IMR-90 (cell line): ENCODE measurements at regions not wholly inside any gene's neighbourhood (a gene's known extent, or its start where the extent isn't known, plus 50 kb on each side); places are given as distances from the start of the nearest gene placed in this dataset.

Source experiments
- CTCF ChIP-seq: conservative IDR thresholded peaks from 2 replicates; pipeline ENCODE4 v1.5.1; 2012; ENCODE audit warnings: mild to moderate bottlenecking, low read depth, low read length, improper control_type of control experiment
- POLR2A ChIP-seq: IDR thresholded peaks from 2 replicates; pipeline ENCODE4 v1.6.1; 2012; ENCODE audit warnings: mild to moderate bottlenecking, low read depth, low read length
- RCOR1 ChIP-seq: IDR thresholded peaks from 2 replicates; pipeline ENCODE4 v1.6.1; 2012; ENCODE audit warnings: mild to moderate bottlenecking, low read length, improper control_type of control experiment; ENCODE audit not compliant: insufficient replicate concordance
- RFX5 ChIP-seq: IDR thresholded peaks from 2 replicates; pipeline ENCODE4 v1.8.0; 2012; ENCODE audit warnings: low read depth, mild to moderate bottlenecking, low read length, moderate library complexity
- SMC3 ChIP-seq: fragments of 150-350 bp; IDR thresholded peaks from 2 replicates; pipeline ENCODE4 v1.6.1; 2016; ENCODE audit warnings: low read depth, mild to moderate bottlenecking, antibody characterized with exemption, low read length, moderate library complexity

- no peak for TF ChIP-seq POLR2A
- no peak for TF ChIP-seq CTCF
- TF ChIP-seq RFX5, result no peak
- no peak for TF ChIP-seq RCOR1
- no peak for TF ChIP-seq SMC3
These were observed 118.9 kb upstream of the NMUR2 start for GRCh38 chr5:152523964-152524363.
